DMS53 treated with DMSO at 0.1 percent for 48 hours (cell line): ENCODE measurements at regions not wholly inside any gene's neighbourhood (a gene's known extent, or its start where the extent isn't known, plus 50 kb on each side); places are given as distances from the start of the nearest gene placed in this dataset.

Source experiments
- DNase-seq: peaks from one replicate; lab custom pipeline; 2025; ENCODE audit not compliant: unreplicated experiment; lab: John Stamatoyannopoulos, UW

DNA sequence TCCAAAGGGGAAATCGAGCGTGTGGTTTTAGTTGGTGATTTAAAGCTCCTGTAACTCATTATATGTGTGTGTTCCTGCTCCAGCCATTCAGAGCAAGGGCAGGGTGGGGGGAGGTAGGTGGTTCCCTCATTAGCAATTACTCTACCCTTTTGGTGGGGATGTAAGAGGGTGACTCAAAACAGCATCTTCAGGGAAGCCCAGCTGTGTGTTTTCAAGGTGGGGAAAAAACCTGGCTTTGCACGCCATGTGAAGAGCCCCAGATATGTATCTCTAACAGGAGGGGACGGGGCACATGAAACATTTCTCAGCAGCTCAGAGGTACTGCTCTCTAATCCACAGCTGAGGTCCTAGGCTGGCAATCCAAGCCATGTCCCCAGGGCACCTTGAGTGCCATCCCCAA is 241.3 kb upstream of the ZFHX3 start:
- DNase-seq: no peak

DNA sequence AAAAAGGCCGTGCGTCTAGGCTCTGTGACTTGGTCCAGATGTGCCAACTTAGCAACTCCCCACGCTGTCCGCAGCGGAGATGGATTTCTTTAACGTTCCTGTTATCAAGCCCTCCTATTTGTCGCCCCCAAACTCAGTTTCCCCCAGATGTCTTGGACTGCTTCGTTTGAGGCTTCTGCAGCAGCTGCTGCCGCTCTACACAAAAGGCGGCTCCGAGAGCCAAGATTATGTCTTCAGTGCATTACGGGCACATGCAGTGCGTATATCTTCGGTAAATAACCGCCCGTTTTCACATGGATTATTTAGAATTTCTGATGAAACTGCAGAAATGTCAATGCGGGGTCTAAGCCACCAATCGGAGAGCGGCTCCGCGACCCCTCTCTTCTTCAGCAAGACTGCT is 240.6 kb upstream of the ZFHX3 start:
- DNase-seq: no peak

DNA sequence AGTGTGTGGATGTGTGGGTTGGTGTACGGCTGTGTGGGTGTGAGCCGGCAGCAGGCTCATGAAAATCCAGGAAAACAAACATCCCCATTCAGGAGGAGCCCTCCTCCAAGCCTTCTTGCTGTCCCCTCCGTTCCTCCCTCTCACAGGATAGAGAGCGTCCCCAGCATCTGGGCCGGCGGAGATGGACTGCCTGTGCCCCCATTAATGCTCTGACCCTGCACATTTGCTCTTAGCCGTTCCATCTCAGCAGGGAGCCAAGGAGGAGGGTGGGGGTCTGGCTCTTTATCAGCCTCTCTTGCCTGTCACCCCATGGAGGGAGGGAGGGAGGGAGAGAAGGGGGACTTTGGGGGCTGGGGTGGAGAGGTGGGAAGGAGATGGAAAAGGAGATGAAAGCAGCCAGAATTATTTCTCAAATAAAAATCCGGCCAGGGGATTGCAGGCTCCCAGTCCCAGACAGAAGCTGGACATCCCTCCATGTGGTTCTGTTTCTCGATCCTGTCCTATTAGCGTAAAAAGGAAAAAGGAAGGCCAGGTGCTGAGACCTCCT is 240.0 kb upstream of the ZFHX3 start:
- no peak for DNase-seq

DNA sequence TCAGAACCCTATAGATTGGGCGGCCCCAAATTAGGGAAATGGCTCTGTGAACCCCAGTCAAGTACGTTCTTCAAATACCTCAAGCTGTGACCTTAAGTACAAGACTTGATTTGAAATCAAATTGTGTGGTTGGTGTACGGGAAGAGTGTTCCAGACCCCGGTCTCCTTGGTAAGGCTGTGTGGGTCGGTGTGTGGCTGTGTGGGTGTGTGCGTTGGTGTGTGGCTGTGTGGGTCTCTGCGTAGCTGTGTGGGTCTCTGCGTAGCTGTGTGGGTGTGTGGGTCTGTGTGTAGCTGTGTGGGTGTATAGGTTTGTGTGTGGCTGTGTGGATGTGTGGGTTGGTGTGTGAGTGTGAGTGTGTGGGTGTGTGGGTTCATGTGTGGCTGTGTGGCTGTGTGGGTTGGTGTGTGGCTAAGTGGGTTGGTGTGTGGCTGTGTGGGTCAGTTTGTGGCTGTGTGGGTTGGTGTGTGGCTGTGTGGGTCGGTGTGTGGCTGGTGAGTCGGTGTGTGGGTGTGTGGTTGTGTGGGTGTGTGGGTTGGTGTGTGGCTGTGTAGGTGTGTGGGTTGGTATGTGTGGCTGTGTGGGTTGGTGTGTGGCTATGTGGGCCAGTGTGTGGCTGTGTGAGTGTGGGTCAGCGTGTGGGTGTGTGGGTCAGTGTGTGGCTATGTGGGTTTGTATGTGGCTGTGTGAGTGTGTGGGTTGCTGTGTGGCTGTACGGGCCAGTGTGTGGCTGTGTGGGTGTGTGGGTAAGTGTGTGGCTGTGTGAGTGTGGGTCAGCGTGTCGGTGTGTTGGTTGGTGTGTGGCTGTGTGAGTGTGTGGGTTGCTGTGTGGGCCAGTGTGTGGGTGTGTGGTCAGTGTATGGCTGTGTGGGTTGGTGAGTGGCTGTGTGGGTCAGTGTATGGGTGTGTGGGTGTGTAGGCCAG is 238.7 kb upstream of the ZFHX3 start:
- no peak for DNase-seq

DNA sequence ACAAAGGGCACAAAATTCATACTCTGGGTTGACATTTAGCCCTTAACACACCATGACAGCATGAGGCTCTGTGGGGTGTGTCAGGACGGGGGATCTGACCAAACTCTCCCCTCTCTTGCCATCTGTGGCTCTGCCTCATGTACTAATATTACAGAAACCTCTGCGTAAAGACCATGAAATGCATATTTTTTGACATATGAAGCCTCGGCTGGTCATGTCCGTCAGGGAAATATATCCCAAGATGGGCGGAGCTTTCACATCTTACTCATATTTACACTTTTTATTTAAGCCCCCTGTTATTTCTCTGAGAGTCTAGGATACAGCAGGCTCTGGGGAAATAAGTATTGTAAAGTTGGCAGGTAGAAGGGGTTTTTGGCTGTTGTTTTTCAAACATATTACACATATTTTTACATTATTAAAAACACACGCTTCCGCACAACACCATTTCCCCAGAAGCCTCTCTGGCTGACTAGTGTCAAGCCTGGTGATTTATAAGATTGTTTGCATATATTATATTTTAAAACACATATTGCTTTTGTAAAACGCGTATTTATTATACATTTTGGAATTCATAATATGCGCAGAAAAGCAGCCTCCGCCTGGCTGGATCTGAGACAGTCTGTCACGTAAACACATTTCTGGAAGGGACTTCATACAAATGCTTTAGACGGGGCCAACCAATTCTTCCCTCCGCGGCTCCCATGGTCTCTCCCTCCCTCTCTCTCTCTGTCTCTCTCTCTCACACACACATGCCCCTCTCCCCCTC is 237.7 kb upstream of the ZFHX3 start:
- no peak for DNase-seq

DNA sequence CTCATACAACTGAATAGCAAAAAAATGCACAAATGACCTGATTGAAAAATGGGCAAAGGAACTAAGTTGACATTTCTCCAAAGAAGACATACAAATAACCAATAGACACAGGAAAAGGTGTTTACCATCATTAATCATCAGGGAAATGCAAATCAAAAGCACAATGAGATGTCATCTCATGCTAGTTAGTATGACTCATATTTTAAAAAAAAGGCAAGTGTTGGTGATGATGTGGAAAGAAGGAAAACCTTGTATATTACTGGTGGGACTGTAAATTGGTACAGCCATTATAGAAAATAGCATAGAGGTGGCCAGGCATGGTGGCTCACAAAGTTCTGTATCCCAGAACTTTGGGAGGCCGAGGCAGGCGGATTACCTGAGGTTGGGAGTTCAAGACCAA is 232.5 kb upstream of the ZFHX3 start:
- DNase-seq: peak; percentile 34

DNA sequence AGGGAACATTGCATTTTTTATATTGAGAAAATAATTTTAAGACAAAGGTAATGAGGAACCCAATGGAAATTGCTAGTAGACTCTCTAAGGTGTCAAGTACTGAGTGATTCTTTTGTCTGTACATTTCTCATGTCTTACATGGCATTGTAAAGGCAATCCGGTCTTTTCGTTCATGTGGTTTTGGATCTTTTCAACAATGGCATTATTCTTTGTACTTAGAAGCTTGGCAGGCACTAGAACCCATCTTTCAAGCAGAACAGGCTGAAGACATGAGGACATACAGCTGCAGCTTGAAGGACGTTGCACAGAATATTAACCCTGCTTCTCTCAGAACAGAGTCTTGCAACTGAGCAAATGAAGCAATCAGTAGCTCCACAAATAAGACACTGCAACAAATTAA is 231.5 kb upstream of the ZFHX3 start:
- no peak for DNase-seq

DNA sequence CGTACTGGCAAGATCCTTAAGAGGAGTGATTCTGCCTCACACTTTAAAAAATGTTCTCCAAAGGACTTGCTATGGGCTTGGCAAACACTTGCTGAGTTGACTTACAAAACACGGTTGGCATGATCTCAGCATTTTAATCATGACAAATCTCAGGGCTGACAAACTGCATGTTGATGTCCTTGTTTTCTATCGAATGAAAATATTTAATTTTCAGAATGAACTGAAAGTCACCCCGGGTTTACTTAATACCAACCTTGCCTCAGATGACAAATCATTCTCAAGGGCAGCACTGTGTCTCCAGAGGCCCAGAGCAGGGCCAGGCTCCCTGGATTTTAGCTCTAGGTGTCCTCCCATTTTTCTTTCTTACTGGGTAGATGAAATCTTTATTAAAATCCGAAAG is 229.1 kb upstream of the ZFHX3 start:
- DNase-seq: no peak

DNA sequence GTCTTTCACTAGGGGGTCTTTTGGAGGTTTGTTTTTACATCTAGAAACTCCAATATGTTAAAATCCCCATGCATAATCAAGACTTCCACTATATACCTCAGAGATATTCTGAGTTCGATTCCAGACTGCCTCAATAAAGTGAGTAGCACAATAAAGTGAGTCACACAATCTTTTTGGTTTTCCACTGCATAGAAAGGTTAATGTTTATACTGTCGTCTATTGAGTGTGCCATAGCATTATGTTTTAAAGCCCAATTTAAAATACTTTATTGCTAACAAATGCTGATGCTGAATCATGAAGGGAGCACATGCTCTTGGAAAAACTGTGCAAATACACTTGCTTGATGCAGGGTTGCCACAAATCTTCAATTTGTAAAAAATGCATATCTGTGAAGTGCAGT is 227.5 kb upstream of the ZFHX3 start:
- no peak for DNase-seq

DNA sequence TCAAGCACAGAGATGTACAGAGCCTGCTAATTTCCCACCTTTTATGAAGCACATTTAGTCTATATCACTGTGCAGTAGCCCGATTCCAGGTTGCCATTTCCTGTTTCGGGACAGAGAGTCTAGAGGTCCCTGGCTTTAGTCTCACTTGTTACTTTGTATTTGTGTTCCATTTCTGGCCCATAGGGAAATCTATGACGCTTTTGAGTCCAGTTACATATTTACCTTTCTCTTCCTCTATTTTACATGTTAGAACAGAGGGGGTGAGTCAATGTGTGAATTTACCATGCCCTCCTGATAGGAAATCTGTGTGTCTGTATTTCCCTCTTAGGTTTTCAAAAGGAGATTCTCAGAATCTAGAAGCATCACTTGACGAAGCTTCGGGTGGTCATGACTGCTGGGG is 227.1 kb upstream of the ZFHX3 start:
- DNase-seq: no peak

DNA sequence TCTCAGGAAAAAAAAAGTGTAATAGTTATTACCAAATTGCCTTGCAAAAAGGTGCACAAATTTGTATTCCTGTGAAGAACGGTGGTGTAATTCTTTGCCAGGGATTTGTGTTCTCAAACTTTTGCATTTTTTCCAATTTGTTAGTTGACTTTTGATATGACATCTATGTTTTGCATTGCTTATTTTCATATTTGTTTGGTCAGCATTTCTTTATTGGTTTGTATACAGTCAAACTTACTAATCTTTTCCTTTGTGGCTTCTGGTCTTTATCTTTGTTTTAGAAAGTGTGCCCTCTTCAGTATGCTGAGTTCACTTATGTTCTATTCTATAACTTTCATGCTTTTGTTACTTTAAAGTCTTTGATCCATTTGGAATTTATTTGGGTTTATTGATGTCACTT is 226.2 kb upstream of the ZFHX3 start:
- no peak for DNase-seq

DNA sequence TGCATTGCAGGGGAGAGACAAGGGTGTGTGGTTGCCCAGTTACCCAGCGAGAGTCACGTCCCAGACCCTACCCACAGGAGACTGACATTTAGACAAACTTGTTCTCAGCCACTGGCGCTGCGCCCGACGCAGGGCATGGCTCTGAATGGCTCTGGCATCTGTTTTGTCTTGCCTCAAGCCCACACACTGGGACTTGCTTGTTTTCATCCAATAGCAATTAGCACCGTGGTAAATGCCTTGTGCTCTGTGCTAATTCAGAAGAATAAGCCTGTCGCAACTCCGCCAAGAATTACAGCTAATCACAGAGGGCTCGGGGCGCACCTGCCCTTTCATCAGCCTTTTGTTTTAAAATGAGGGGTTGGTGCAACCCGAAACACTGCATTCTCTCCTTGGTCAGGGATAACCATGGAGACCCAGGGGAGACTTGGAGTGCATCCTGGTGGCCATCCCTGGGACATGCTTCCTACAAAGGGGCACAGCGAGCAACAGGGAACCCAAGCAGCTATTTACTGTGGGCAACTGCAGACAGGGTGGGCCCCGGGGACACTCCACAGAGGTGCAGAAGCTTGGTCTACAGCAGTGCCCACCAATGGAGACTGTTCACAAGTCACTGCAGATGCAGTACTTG is 220.6 kb upstream of the ZFHX3 start:
- no peak for DNase-seq

DNA sequence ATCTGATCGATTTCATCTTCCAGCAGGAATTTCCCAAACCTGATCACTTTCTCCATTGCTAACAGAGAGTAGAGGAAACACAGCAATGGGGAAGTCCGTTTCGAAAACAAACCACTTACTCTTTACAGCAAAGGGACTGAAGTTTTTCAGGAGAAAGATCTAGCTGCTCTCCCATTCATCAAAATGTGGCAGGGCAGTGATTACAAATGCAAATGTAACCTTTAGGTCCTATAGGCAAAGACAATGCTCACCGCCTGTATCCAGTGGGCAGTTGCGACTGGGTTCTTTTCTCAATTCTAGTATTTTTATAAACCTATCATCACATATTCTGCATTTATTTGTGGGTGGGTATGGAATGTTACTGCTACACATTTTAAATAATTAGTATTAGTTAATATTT is 218.0 kb upstream of the ZFHX3 start:
- DNase-seq: no peak

DNA sequence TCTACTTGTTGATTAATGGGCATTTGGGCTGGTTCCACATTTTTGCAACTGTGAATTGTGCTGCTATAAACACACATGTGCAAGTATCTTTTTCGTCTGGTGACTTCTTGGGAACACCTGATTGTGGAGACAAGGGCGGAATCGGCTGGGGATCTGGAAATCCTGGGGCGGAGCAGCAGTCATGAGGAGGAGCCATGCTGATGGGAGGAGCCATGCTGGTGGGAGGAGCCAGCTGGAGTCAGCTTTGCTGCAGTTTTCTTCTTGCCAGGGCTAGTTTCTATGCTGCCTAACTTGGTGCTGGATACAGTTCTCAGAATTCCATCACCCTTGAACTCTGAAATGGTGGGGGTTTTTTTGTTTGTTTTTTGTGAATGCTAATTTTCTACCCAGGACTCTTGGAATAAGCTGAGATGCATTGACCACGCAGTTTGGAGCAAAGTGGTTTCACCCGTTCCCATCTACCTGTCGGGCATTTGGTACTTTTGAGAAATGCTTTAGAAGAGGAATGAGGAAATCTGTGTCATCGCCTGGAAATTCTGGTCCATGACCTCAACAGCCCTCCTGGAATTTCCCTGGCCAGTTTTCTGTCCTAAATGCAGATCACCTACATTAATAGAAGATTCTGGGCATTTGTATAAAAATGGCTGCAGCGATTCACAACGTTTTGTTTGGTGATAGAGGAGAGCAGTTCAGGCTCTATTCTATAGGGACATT is 217.4 kb upstream of the ZFHX3 start:
- no peak for DNase-seq

DNA sequence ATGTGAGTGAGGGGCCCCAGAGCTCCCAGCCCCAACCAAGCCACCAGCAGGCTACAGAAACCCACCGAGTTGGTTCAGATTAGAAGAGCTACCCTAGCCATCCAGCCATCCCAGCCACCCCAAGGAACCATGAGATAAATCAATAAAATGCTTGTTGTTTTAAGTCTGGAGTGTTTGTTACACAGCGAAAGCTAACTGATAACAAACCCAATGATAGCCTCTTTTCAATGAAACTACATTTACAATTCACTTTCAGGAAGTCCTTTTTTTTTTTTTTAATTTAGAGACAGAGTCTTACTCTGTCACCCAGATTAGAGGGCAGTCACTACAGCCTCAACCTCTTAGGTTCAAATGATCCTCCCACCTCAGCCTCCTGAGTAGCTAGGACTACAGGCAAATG is 215.0 kb upstream of the ZFHX3 start:
- no peak for DNase-seq

DNA sequence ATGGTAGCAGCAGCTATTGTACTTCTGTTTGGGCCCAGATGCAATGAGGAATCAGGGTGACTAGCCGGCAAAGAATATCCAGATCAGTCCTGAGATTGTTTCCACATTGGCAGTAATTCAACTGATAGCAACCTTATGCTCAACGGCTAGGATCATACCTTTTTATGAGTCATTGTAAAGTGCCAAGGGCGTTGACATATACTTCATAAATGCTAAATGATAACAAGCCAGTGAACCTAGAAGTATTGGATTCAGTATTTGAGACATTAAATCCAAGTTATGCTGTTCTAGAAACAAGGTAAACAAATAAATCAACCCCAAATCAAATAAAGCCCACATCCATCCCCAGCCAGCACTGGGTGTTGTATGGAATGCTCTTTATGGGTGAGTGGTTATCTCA is 207.1 kb upstream of the ZFHX3 start:
- DNase-seq: no peak

DNA sequence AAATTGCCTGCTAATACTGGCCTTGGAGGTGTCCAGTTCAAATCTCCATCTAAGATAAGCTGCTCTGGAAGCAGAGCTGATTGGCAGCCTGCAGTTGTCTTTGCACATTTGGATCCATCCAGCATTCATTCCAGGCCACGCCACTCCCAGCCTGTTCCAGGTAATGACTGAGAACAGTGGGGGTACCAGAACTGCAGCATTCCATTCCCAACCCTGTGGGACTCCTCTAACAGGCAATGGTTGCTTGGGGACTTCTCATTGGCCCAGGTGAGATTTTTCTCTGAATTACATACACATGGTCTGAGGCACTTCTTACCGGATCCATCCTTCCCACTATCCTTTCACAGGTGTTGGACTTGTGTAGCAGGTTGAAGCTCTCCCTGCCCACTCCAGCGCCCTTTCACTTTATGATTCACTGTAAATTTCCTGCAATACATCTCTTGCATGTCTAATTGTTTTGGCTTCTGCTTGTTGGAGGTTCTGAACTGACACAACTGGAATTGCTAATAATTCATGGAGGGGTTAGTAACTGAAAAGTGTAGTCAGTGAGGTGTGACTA is 206.1 kb upstream of the ZFHX3 start:
- DNase-seq: no peak

DNA sequence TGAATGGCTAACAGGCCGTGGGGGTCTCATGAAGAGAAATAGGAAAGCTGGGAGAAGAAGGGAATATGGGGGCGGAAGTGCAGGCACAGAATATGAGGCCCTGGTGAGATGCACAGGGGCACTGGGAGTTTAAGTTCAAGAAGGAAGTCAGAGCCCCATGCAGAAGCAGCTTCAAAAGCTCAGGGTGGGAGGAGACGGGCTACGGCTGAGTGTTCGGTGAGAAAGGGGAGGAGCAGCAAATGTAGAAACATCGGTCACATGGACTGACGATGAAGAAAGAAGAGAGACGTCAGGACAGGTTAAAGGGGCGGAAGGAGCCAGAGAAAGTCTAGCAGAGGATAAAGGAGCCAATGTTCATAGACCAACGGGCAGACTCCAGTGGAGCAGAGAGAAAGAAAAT is 204.5 kb upstream of the ZFHX3 start:
- no peak for DNase-seq

DNA sequence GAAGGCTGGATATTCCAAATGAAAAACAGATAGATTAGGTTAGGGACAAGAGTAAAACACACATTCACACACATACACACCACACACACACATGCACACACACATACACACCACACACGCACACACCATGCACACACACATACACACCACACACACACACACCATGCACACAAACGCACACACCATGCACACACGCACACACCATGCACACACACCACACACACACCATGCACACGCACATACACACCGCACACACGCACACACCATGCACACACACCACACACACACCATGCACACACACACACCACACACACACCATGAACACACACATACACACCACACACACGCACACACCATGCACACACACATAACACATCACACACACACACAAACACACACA is 203.7 kb upstream of the ZFHX3 start:
- DNase-seq: no peak

DNA sequence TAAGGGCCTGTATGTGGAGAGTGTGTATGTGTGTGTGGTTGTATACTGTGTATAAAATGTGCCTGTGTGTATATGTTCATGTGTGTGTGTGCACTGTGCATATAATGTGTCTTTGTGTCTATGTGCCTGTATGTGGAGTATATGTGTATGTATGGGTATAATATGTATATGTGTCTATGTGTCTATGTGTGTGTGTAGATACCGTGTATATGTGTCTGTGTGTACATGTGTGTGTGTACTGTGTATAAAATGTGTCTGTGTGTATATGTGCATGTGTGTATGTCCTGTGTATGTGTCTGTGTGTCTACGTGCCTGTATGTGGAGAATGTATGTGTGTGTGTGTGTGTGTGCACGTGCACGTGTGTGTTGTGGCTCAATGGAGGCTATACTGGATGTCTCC is 200.4 kb upstream of the ZFHX3 start:
- no peak for DNase-seq

DNA sequence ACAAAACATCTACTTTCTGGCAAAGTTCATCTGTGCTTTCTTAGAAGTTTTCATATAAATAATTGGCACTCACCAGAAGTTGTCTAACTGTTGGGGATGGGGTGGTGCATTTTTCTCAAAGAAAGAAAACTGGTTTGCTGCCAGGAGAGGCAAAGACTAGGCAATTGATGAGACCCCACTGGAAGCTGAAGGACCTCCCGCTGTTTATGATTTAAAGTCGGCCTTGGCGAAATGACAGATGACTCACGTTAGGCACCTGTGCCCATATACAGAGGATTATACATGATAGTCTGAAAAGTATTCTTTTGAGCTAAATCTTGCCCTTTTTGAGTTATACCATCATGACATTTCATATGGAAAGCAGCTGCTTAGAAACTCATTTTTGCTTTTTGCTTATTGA is 193.0 kb upstream of the ZFHX3 start:
- no peak for DNase-seq
